ENCODE measurements at regions not wholly inside any gene's neighbourhood (a gene's known extent, or its start where the extent isn't known, plus 50 kb on each side); places are given as distances from the start of the nearest gene placed in this dataset.

GRCh38 chr4:18850867-18851266 lies 829.3 kb upstream of the LCORL start:
- DNase-seq (ENCODE audit: low spot score) = no peak

DNA sequence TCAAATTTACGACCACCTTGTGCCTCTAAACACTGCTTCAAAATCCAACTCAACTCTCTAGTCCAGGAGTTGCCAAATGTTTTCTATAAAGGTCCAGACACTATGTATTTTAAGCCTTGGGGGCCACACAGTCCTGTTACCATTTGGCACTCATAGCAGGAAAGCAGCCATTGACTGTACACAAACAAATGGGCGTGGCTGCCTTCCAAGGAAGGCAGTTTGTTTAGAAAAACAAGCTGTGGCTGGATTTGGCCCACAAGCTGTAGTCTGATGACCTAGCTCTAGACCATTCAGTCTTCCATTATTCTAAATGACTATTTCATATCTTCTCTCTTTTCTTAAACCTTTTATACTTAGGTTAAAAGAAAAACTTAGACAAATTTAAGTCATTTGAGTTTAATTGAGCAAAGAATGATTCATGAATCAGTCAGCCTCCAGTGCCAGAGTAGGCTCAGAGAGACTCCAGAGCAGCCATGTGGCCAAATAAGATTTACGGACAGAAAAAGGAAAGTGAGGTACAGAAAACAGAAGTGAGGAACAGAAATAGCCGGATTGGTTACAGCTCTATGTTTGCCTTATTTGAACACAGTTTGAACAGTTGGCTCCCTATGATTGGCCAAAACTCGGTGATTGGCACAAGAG lies 825.8 kb upstream of the LCORL start:
- DNase-seq (ENCODE audit: low spot score) = no peak

DNA sequence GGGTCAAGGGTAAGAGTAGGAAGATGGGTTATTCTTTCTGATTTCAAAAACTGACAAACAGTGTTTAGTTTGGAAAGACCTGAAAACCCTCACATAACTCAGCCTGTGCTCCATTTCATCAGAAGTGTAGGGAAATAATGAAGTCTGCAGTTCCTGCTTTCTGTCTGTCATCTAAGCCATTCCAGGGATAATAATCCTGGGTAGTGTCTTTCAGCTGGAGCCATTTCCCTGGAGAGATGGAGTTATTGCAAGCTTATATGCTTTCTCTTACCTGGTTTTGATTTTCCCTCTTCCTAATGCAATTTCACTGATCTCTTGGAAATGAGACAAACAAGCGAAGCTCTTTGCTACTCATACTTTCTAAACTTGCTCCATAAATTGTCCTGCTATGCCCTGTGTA lies 824.8 kb upstream of the LCORL start:
- DNase-seq (ENCODE audit: low spot score) = no peak

- no peak for DNase-seq (ENCODE audit: low spot score)
Observed at GRCh38 chr4:18844726-18845125, 823.2 kb upstream of the LCORL start.

DNA sequence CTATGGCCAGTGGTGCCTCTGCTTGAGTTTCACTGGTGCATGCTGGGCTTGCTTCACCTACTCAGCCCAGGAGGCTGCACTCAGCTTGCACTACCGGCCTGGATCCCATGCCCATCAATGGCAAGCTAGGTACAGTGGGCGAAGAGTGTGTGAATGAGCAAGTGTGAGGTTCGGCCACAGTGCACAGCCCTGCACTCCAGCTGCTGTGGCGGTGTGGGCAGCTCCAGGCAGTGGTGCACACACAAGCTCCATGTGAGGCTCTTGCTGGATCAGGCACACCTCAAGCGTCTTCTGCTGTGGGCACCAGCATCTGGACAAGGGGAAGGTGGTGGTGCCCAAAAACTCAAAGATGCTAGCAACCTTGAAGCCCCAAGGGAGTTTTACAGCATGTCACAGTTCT lies 820.9 kb upstream of the LCORL start:
- no peak for DNase-seq (ENCODE audit: low spot score)

- DNase-seq (ENCODE audit: low spot score) = no peak
Observed at GRCh38 chr4:18840481-18840880, 818.9 kb upstream of the LCORL start.

DNA sequence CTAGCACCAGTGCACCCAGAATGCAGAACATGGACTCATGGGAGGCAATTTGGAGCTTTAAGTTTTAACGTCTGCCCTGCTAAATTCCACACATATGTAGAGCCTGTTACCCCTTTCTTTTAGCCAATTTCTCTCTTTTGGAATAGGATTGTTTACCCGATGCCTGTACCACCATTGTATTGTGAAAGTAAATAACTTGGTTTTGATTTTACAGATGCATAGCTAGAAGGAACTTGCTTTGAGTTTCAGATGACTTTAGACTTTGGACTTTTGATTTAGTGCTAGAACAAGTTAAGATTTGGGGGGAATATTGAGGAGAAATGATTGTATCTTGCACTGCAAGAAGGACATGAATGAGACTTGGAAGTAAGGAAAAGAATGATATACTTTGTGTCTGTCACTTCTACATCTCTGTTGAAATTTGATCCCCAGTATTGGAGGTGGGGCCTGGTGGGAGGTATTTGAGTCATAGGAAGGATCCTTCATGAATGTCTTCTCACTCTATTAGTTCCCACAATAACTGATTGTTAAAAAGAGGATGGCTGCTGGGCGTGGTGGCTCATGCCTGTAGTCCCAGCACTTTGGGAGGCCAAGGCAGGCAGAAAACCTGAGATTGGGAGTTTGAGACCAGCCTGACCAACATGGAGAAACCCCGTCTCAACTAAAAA lies 794.8 kb upstream of the LCORL start:
- DNase-seq (ENCODE audit: low spot score) = no peak

GRCh38 chr4:18815779-18816173 lies 794.2 kb upstream of the LCORL start:
- no peak for DNase-seq (ENCODE audit: low spot score)

DNA sequence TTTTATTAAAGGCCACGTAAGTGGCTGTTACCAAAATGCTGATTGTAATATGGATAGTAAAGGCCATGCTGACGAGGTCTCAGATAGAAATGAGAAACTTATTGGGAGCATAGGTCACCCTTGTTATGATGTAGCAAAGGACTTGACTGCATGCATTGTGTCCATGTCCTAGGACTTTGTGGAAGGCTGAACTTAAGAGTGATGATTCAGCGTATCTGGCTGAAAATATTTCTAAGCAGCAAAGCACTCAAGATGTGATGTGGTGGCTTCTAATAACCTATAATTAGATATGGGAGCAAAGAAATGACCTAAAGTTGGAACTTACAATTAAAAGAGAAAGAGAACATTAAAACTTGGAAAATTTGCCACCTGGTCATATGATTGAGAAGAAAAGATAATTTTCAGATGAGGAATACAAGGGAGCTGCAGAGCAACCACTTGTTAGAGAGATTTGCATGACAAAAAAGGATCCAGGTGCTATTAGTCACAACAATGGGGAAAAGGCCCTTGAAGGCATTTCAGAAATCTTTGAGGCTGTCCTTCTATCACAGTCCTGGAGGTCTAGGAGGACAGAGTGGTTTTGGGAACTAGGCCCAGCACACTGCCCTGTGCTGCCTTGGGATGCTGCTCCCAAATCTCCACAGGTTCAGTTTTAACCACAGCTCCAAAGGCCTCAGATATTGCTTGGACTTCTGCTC lies 793.7 kb upstream of the LCORL start:
- DNase-seq (ENCODE audit: low spot score) = no peak

DNA sequence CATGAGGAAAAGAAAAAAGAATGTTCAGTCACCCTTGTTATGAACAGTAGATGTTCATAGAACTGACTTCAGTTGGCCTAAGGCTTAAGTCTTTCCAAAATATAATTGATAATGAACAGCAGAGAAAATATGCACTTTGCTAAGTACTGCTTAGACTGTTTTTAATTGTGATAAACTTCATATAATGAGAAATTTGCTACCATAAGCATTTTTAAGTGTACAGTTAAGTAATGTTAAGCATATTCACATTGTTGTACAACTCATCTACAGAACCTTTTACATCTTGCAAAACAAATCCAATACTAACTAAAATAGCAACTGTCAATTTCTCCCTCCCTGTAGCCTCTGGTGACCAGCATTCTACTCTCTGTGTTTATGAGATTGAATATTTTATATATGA lies 792.2 kb upstream of the LCORL start:
- DNase-seq (ENCODE audit: low spot score) = no peak

- no peak for DNase-seq (ENCODE audit: low spot score)
Observed at GRCh38 chr4:18813055-18813454, 791.5 kb upstream of the LCORL start.

DNA sequence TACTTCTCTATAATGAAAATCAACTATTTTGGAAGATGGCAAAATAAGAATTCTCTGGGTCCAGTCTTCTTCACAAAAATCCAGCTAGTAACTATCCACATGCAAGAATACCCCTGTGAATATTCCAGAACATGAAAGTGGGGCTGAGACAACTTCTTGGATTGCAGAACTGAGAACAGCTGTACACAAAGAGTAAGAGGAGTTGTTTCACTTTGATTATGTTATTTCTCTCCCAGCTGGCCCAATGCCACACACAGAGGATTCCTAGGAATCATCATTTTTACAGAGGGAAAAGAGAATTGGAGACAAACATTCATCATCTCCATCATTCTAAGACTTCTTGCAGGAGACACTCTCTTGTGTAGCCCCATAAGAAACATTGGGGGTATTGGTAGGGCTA lies 782.2 kb upstream of the LCORL start:
- DNase-seq (ENCODE audit: low spot score) = no peak

DNA sequence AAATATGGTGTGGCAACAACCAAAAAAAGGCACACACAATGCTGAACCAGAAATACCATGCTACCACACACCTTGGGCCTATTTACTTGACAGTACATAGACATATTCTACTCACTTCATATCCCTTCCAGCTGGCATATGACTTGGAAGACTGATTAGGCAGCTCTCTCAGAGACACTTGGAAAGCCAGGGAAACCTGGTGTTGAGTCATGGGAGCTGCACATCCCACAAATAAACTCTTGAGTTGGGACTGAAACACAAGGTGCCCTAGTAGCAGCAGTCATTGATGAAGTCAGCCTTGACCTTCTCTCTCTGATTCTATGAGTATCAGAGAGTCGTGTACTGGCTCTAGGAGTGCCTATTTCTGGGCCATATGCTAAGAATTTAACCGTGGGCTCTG lies 776.6 kb upstream of the LCORL start:
- no peak for DNase-seq (ENCODE audit: low spot score)

DNA sequence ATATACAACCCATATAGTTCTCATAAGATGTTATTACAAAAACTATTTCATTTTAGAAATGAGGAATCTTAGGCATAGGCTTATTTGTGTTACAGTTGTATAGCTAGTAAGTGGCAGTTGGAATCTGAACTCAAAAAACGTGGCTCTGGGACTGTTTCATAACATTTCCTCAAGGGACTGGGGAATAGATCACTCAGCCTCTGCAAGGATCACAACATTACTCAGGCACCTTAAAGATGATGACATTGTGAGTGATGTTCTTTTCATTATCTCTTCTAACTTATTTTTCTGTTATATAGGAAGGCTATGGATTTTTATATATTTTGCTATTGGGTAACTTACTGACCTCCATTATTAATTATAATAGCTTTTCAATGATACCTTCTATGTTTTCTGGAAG lies 774.2 kb upstream of the LCORL start:
- no peak for DNase-seq (ENCODE audit: low spot score)

- DNase-seq (ENCODE audit: low spot score) = no peak
Observed at GRCh38 chr4:18777190-18777930, 755.8 kb upstream of the LCORL start.

DNA sequence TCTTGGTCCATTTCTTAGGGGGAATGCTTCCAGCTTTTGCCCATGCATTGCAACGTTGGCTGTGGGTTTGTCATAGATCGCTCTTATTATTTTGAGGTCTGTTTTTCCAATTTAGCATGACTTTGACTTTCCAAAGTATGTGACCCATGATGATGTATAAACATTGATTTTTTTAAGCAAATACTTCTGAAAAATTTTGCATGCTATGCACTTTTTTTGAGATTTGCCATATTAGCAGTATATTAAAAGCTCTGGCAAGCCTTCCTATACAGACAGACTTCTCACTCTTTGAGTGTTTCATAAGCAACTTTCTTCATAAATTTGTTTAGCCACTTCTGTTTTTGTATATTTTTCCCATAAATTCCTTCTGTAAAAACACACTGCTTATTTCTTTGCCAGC lies 746.4 kb upstream of the LCORL start:
- DNase-seq (ENCODE audit: low spot score) = no peak

DNA sequence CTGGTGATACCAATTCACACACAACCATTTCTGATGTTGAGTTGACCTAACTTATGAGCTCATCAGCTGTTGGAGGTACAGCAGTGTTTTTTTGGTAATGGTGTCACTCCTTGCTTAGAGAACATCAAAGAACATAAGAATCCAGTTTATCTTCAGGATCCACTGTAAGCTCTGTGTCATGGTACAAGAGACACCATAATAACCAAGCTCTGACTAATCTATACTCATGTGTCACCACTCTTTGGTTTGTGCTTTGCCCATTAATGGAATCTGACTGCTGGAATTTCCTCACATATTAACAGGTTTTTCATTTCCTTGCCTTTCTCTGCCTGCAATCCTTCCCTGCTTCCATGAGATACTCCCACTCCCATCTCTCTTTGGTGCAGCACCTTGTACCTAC lies 735.1 kb upstream of the LCORL start:
- no peak for DNase-seq (ENCODE audit: low spot score)

- no peak for DNase-seq (ENCODE audit: low spot score)
Observed at GRCh38 chr4:18754180-18754579, 732.6 kb upstream of the LCORL start.

GRCh38 chr4:18751083-18751482 lies 729.5 kb upstream of the LCORL start:
- no peak for DNase-seq (ENCODE audit: low spot score)

DNA sequence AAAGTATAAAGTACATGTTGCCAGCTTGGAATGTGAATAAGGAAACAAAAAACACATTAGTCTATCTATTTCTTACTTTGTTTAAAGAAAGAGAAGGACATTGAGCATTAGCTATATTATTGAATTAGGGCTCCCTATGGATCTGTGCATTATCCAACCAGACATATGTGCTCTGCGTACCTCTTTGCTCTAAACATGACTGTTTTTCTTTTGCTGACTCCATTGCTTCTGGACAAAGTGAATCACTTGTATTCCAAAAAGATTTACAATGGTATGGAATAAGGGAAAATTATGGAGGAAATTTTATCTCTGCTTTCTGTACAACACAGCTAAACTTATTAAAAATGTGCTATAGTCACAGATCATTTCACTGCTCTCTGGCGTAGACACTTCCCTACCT lies 727.8 kb upstream of the LCORL start:
- DNase-seq (ENCODE audit: low spot score) = no peak

GRCh38 chr4:18736551-18736950 lies 715.0 kb upstream of the LCORL start:
- DNase-seq (ENCODE audit: low spot score) = no peak

DNA sequence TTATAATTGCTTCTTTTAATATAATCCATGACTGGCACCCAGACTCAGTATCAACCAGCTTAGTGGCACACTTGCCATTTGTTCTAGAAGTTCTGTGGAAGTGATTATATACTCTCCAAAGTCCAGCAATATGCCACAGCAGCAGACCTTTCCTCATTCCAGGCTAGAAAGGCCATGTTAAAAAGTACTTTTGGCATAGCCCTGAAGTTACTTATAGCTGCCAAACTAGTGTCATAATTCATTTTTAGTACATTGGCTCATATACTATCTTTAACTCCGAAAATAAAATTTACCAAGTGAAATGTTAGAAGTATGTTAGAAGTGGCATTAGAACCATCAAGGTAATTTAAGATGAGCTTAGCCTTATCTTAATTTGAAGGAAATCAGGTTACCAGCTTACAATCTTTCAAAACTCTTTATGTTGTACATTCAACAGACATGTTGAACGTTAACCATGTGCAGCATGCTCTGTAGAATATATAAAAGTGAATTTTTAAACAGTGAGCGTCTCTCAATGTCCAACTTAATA lies 714.2 kb upstream of the LCORL start:
- no peak for DNase-seq (ENCODE audit: low spot score)

- DNase-seq (ENCODE audit: low spot score) = no peak
Observed at GRCh38 chr4:18734405-18734804, 712.9 kb upstream of the LCORL start.

Measured in HuH-7.5 (cell line).